ENCODE measurements at regions not wholly inside any gene's neighbourhood (a gene's known extent, or its start where the extent isn't known, plus 50 kb on each side); places are given as distances from the start of the nearest gene placed in this dataset.

DNA sequence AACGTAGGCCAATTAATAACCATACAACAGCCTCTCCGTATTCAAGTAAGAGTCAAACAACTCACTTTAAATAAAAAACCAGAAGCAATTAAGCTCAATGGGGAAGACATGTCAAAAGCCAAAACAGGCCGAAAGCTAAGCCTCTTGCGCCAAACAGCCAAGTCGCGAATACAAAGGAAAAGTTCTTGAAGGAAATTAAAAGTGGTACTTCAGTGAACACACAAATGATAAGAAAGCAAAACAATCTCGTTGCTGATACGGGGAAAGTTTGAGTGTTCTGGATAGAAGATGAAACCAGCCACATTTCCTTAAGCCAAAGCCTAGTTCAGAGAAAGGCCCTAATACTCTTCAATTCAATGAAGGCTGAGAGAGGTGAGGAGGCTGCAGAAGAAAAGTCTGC, 53.4 kb downstream of the SIPA1L2 start:
- Mint-ChIP-seq H3K4me3 (no peak overlapping the region), H3K9me3 (no peaks in the 10 kb centered on the region), H3K27ac (no peak overlapping the region), H3K4me1 (peaks cover 64 to 66% of the 10 kb centered on the region in 2 experiments), H3K27me3 (ENCODE audit: low read depth) (no peaks in the 10 kb centered on the region), H3K36me3 (ENCODE audit: insufficient read depth in 1 of 3, low read depth in 3 of 3) (no peaks in the 10 kb centered on the region)
- Histone ChIP-seq H3K27ac (ENCODE audit: insufficient read length, low read depth, low read length) (no peak overlapping the region), H2BK5ac (ENCODE audit: insufficient read length, low read length) (no peak overlapping the region), H3K14ac (ENCODE audit: insufficient read depth, low read length) (no peak overlapping the region), H3K4me1 (ENCODE audit: insufficient read depth, low read length) (peaks cover 6% of the 10 kb centered on the region; the same call in 1 of the 2 replicates), H3K27me3 (ENCODE audit: insufficient read depth, low read length) (no peaks in the 10 kb centered on the region), H3K79me2 (ENCODE audit: insufficient read depth, low read length) (no peaks in the 10 kb centered on the region), H3K56ac (ENCODE audit: insufficient read length, low read depth, low read length) (no peak overlapping the region), H4K20me1 (ENCODE audit: control insufficient read depth, insufficient read depth, insufficient read length) (no peaks in the 10 kb centered on the region), H3K18ac (ENCODE audit: insufficient read length, low read depth, low read length) (no peak overlapping the region), H3K23me2 (ENCODE audit: insufficient read length, low read depth, low read length, poor library complexity, severe bottlenecking) (no peaks in the 10 kb centered on the region), H3K9me3 (ENCODE audit: control insufficient read depth, low read depth, low read length) (no peaks in the 10 kb centered on the region), H2BK120ac (ENCODE audit: low read depth, low read length, poor library complexity, severe bottlenecking) (no peak overlapping the region), H4K91ac (ENCODE audit: insufficient read length, low read depth, low read length) (no peak overlapping the region), H2AFZ (ENCODE audit: low read length) (no peak overlapping the region), H3T11ph (ENCODE audit: low read length) (no peak overlapping the region), H2BK12ac (ENCODE audit: insufficient read length, low read depth, low read length) (no peak overlapping the region), H3K4ac (ENCODE audit: low read depth, low read length) (no peak overlapping the region), H4K5ac (ENCODE audit: insufficient read length, low read depth, low read length) (no peak overlapping the region), H4K8ac (replicated peaks; ENCODE audit: insufficient read length, low read depth, low read length) (no peak overlapping the region), H3K9ac (ENCODE audit: extremely low read depth, insufficient read length, low read length) (no peak overlapping the region), H3K79me1 (ENCODE audit: insufficient read depth, low read depth, low read length, poor library complexity, severe bottlenecking) (no peaks in the 10 kb centered on the region), H2BK15ac (ENCODE audit: low read depth, low read length) (no peak overlapping the region), H2BK20ac (ENCODE audit: low read depth, low read length, poor library complexity, severe bottlenecking) (no peak overlapping the region), H3K4me2 (ENCODE audit: insufficient read depth, insufficient read length, low read length) (no peak overlapping the region), H3K23ac (ENCODE audit: insufficient read length, low read depth, low read length) (no peak overlapping the region), H2AK5ac (ENCODE audit: insufficient read length, low read length) (no peak overlapping the region)
- TF ChIP-seq, protein P1, sequence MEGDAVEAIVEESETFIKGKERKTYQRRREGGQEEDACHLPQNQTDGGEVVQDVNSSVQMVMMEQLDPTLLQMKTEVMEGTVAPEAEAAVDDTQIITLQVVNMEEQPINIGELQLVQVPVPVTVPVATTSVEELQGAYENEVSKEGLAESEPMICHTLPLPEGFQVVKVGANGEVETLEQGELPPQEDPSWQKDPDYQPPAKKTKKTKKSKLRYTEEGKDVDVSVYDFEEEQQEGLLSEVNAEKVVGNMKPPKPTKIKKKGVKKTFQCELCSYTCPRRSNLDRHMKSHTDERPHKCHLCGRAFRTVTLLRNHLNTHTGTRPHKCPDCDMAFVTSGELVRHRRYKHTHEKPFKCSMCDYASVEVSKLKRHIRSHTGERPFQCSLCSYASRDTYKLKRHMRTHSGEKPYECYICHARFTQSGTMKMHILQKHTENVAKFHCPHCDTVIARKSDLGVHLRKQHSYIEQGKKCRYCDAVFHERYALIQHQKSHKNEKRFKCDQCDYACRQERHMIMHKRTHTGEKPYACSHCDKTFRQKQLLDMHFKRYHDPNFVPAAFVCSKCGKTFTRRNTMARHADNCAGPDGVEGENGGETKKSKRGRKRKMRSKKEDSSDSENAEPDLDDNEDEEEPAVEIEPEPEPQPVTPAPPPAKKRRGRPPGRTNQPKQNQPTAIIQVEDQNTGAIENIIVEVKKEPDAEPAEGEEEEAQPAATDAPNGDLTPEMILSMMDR (conservative IDR thresholded peaks at IDR 0.05) = no peak
- WGBS (ENCODE audit: extremely low coverage, insufficient read length, low lambda C conversion rate) = no CpG with 5 or more reads among the region's 8 CpGs
- DNase-seq = no peak
